ENCODE measurements at regions not wholly inside any gene's neighbourhood (a gene's known extent, or its start where the extent isn't known, plus 50 kb on each side); places are given as distances from the start of the nearest gene placed in this dataset.

- TF ChIP-seq ZC3H10 (CRISPR knock-in tag; IDR thresholded peaks at IDR 0.05): no peak
Observed at GRCh38 chrX:115909017-115909416, 261.5 kb upstream of the AGTR2 start.

GRCh38 chrX:115911967-115912366 is 258.6 kb upstream of the AGTR2 start:
- TF ChIP-seq ZNF8 (CRISPR knock-in tag; IDR thresholded peaks at IDR 0.05) (no peak), SNAI2 (CRISPR knock-in tag; IDR thresholded peaks at IDR 0.05) (no peak), ZNF565 (CRISPR knock-in tag; conservative IDR thresholded peaks at IDR 0.05; ENCODE audit: low read depth) (no peak), POU6F1 (CRISPR knock-in tag; IDR thresholded peaks at IDR 0.05; ENCODE audit: borderline replicate concordance, low read depth) (no peak), CSRNP3 (CRISPR knock-in tag; IDR thresholded peaks at IDR 0.05) (no peak), ISL1 (CRISPR knock-in tag; IDR thresholded peaks at IDR 0.05) (no peak), ARNTL (CRISPR knock-in tag; IDR thresholded peaks at IDR 0.05; ENCODE audit: borderline replicate concordance, low read depth) (no peak), OSR1 (CRISPR knock-in tag; IDR thresholded peaks at IDR 0.05) (no peak), ZFP3 (CRISPR knock-in tag; IDR thresholded peaks at IDR 0.05) (no peak), ZC3H10 (CRISPR knock-in tag; IDR thresholded peaks at IDR 0.05) (no peak), CREB5 (CRISPR knock-in tag; IDR thresholded peaks at IDR 0.05; ENCODE audit: low read depth) (no peak), PATZ1 (CRISPR knock-in tag; IDR thresholded peaks at IDR 0.05; ENCODE audit: borderline replicate concordance) (no peak), CSDC2 (CRISPR knock-in tag; IDR thresholded peaks at IDR 0.05) (no peak)
- no peak for ATAC-seq

More at GRCh38 chrX:115909017-115909416, 261.5 kb upstream of the AGTR2 start:
- ATAC-seq: no peak

GRCh38 chrX:115912372-115912897 is 258.1 kb upstream of the AGTR2 start:
- peak; percentile 62; the same call in 2 of the 3 replicates for ATAC-seq
- TF ChIP-seq ZFP3 (CRISPR knock-in tag; IDR thresholded peaks at IDR 0.05): no peak
- no peak for TF ChIP-seq POU6F1 (CRISPR knock-in tag; IDR thresholded peaks at IDR 0.05; ENCODE audit: borderline replicate concordance, low read depth)
- TF ChIP-seq ZNF70 (CRISPR knock-in tag; IDR thresholded peaks at IDR 0.05): no peak
- TF ChIP-seq PATZ1 (CRISPR knock-in tag; IDR thresholded peaks at IDR 0.05; ENCODE audit: borderline replicate concordance): no peak
- TF ChIP-seq ISL1 (CRISPR knock-in tag; IDR thresholded peaks at IDR 0.05): no peak
- TF ChIP-seq ZC3H10 (CRISPR knock-in tag; IDR thresholded peaks at IDR 0.05): no peak
- TF ChIP-seq TCF4 (CRISPR knock-in tag; IDR thresholded peaks at IDR 0.05; ENCODE audit: borderline replicate concordance): no peak
- no peak for TF ChIP-seq CSRNP3 (CRISPR knock-in tag; IDR thresholded peaks at IDR 0.05)
- TF ChIP-seq TOX (CRISPR knock-in tag; IDR thresholded peaks at IDR 0.05; ENCODE audit: borderline replicate concordance): no peak
- TF ChIP-seq ZNF8 (CRISPR knock-in tag; IDR thresholded peaks at IDR 0.05): no peak
- TF ChIP-seq PPARA (CRISPR knock-in tag; IDR thresholded peaks at IDR 0.05; ENCODE audit: borderline replicate concordance): no peak
- no peak for TF ChIP-seq RARB (CRISPR knock-in tag; IDR thresholded peaks at IDR 0.05)
- no peak for TF ChIP-seq CSDC2 (CRISPR knock-in tag; IDR thresholded peaks at IDR 0.05)
- TF ChIP-seq SNAI2 (CRISPR knock-in tag; IDR thresholded peaks at IDR 0.05): no peak
- TF ChIP-seq GLIS3 (CRISPR knock-in tag; IDR thresholded peaks at IDR 0.05): no peak
- no peak for TF ChIP-seq BACH2 (CRISPR knock-in tag; IDR thresholded peaks at IDR 0.05; ENCODE audit: borderline replicate concordance)
- TF ChIP-seq CREB5 (CRISPR knock-in tag; IDR thresholded peaks at IDR 0.05; ENCODE audit: low read depth): no peak
